Stimulated activated CD8-positive, alpha-beta memory T cell treated with anti-CD3 and anti-CD28 coated beads, Interleukin-7, amount 100 ng/mL, for 4 hours (primary cell): ENCODE measurements at regions not wholly inside any gene's neighbourhood (a gene's known extent, or its start where the extent isn't known, plus 50 kb on each side); places are given as distances from the start of the nearest gene placed in this dataset.

ENCODE experiments used
- DNase-seq, 2 donors: peaks; one replicate each; pipeline ENCODE4 v3.0.0-alpha.2; 2020; ENCODE audit warnings: low read depth in 2 of 2

- no peak for DNase-seq
Measured at GRCh38 chr1:172980971-172981370, 69.8 kb downstream of the TNFSF18 start.
